Suppressor macrophage (primary cell): ENCODE measurements at regions not wholly inside any gene's neighbourhood (a gene's known extent, or its start where the extent isn't known, plus 50 kb on each side); places are given as distances from the start of the nearest gene placed in this dataset.
"Not testable (repeated sequence)": the region's sequence is repeated elsewhere in the genome, so short reads cannot be mapped to it uniquely, and the experiment has no call there.

Source experiments
- DNase-seq, 4 experiments: peaks; one replicate each; pipeline ENCODE4 v3.0.0-alpha.2; 2020 to 2022

GRCh38 chr14:43674273-43674672 is 832.8 kb downstream of the FSCB start:
- DNase-seq = no peak

DNA sequence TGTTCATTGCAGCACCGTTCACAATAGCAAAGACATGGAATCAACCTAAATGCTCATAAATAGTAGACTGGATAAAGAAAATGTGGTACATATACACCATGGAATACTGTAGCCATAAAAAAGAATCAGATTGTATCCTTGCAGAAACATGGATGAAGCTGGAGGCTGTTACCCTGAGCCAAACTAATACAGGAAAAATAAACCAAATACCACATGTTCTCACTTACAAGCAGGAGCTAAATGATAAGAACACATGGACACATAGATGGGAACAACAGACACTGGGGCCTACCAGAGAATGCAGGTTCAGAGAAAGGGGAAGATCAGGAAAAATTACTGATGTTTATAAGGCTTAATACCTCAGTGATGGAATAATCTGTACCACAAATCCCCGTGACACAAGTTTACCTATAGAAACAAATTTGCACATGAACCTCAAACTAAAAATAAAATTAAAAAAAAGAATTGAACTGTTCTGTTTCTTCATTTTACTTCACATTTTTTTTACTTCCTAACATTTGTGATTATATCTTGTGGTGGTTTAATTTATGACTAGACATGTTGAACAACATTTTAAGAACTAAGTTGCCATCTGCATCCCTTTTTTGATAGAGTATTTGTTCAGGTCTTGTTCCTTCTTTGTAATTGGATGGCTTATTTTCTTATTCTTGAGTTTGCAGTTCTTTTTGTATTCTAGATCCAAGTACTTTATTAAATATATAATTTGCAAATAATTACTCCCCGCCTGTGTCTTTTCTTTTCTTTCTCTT is 835.2 kb downstream of the FSCB start:
- no peak for DNase-seq

- DNase-seq = no peak
Measured at GRCh38 chr14:43669355-43669754, 837.7 kb downstream of the FSCB start.

GRCh38 chr14:43665570-43666267 is 841.4 kb downstream of the FSCB start:
- no peak for DNase-seq

- not testable (repeated sequence) for DNase-seq
Measured at GRCh38 chr14:43655194-43655593, 851.9 kb downstream of the FSCB start.

GRCh38 chr14:43651896-43652295 is 855.2 kb downstream of the FSCB start:
- DNase-seq = no peak

DNA sequence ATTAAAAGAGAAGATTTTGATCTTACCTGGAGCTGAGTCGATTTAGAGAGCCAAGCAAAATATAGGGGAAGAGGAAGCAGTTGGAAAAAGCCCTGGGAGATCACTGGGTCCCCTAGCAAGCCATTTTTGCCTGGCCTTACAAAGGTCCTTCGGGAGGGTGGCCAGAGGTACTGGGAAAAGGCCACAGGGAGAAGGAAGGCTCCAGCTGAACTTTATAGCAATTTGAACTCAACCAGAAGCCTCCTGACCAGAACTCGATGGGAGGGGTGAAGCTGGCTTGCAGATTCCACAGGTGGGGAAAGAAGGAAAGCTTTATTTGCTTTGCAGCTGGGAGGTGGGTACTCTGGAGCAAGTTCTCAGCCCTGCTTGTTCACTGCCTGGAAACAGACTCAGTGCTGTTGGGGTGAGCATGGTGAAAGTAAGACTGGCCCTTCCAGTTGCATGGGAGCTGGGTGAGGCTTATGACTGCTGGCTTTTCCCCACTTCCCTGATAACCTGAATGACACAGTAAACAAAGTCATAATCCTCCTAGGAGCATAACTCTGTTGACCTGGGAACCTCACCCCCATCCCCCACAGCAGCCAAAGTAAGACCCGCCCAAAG is 855.8 kb downstream of the FSCB start:
- no peak for DNase-seq

DNA sequence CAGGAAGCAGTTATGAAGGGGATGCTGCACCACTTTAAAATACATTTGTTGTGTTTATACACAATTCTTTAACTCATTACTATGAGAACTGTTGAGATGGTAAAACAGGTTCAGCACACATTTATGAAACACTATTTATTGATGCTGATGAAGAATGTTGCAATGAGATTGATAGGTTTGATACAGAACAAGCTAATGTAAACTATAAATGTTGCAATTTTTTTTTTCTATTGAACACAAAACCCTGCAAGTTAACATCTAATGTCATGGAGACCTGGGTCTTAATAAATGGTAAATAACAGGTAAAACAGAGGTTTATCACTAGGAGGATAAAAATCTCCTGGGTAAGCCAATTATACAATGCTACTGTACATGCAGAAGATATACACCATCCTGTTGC is 857.6 kb downstream of the FSCB start:
- no peak for DNase-seq

DNA sequence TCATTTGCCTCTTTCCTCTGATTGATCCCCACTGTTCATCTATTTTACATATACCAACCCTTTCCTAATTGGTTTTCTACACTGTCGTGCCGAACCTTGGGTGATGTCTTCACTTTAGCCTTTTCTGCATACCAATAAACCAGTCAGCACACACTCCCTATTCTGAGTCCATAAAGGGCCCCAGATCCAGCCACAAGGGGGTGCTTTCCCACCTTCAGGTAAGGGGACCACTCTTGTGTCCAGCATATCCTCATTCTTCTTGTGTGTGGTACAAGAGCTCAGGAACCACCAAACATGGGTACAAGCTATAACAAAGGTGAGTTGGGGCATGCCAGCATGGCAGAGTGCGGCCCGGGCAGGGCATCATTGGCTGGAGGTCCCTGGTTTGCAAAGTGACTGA is 859.8 kb downstream of the FSCB start:
- no peak for DNase-seq

- no peak for DNase-seq
Measured at GRCh38 chr14:43640718-43641267, 866.3 kb downstream of the FSCB start.

DNA sequence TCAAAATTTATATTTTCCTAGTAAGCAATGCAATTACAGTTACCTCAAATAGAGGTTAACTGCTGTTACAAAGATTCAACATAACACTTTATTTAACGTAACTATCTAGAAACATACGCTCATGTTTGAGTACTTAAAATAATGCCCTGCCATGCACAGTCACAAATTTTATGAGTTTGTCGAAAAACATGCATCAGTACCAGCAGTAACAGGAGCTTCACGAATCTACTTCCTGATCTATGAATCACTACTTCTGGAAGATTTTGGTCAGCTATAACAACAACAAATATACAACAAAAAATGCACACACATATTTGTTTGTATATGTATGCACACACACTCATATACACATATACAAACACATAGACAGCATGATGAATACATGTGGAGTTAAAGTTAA is 881.8 kb downstream of the FSCB start:
- DNase-seq = no peak

DNA sequence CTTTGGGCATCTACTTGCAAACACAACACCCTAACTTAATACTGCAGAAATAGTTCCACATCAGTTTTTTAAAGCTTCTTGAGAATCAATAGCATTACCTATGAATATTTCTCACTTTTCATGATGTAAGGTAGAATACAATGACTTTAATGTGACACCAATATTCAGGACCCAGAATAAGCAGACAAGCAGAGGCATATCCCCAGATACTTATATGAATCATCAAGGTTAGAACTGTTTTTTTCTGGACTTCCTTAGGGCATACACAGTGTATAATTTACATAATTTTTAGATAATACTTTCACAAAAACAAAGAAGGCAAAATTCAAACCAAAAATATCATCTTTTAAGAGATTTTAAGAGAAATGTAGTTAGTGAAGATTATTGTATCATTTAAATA is 885.8 kb downstream of the FSCB start:
- DNase-seq = no peak

DNA sequence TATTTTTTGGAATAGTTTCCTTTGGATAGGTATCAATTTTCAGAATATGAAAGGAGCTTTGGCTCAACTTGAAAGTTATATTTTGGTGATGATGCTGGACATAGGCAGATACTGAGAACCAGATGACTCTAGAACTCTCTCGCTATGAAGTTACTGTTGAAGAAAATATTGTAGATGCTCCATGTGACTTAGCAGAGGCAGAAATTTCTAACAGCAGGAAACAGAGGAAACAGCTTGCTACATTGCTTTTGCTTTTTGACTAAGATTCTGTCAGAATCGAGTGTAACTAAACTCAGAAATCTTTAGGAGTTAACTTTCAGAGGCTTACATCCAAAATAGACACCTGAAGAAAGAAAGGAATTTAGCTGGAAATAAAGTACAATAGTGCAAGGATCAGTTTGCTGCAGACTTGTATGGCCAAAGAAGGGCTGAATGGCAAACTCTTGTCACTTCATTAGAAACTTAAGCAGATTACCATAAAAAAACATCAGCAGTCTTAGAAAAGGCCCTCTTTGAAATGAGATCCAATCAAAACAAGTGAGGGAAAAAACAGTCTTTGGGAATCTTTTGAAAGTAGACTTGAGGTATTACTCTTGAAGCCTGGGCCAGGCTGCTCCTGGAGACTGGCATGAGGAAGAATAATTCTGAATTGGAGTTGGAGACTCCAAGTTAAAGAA is 911.8 kb downstream of the FSCB start:
- no peak for DNase-seq

- DNase-seq = peak; percentile 32 to 63 (median 46)
Measured at GRCh38 chr14:43591776-43592175, 915.3 kb downstream of the FSCB start.

DNA sequence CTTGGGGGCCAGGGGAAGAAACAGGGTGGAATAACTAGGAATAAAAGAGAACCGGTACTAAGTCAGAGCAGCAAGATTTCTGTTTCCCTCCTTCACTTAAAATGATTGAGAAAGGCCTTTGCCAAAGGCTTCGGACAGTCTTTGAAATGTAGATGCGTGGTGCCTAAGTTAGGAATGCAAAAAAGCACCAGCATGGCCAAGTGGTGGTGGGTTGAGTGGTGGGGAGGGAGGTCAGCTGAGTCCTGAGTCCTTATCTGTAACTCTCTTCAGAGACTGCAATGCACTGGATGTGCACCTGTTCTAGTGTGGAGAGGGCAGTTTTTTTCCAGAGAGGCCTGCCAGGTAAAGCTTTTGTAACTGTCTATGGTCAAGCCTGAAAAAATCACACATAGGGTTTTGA is 919.9 kb downstream of the FSCB start:
- DNase-seq = no peak

DNA sequence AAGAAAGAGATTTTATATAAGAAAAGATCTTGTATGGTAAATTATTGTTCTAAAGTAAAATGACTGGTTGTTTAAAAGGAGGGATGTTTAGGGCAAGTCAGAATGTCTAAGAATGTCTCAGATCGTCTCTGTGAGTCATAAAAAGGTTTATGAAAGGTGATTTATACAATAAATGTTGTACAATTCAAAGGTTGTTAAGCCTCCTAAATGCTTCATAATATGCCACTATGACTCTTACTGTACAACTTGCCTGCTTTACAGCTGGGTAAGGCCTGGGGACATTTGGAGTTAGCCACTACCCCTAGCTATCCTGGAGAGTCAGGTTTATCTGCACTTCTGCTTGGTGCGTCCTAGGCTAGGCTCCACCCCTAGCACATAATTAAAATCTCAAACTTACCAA is 927.4 kb downstream of the FSCB start:
- no peak for DNase-seq

DNA sequence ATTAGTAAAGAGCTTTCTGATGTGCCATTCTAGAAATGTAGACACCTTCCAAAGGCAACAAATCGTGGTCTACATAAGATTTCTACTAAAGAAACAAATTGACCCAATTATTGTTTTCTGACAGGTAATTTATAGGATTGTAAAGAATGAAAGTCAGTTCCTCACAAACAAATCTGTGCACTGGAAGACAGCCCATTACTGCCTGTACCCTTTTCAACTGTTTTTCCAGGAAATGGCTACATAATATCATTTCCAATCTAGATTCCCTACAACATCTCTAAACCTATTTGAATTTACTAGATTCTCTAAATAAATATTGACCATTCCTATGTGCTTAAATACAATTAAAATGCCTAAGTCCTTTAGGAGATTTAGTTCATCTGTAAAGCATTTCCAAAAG is 939.1 kb downstream of the FSCB start:
- no peak for DNase-seq

DNA sequence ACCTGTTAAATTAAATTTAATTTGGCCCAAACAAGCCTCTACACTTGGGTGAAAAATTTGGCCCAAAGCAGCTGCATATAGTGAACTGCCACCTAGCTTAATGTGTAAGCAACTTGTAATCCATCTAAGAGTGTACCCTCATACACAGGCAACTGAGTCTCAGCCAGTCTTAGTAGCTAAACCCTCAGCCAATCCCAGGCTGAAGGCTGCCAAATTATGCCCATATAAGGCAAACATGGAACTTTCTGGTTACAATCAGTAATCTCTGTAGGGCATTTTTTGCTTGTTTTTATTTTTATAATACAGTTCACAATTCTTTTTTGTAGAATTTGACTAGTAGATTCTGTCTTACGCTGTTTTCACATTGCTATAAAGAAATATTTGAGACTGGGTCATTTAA is 958.7 kb downstream of the FSCB start:
- DNase-seq = no peak

DNA sequence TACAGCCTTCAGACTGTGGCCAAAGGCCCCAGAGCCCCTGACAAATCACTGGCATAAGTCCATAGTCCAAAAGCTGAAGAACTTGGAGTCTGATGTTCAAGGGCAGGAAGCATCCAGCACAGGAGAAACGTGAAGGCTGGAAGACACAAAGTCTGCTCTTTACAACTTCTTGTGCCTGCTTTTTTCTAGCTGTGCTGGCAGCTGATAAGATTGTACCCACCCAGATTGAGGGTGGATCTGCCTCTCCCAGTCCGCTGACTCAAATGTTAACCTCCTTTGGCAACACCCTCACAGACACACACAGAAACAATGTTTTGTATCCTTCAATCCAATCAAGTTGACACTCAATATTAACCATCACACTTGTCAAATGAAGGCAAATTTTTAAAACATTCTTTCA is 959.5 kb downstream of the FSCB start:
- not testable (repeated sequence) for DNase-seq

DNA sequence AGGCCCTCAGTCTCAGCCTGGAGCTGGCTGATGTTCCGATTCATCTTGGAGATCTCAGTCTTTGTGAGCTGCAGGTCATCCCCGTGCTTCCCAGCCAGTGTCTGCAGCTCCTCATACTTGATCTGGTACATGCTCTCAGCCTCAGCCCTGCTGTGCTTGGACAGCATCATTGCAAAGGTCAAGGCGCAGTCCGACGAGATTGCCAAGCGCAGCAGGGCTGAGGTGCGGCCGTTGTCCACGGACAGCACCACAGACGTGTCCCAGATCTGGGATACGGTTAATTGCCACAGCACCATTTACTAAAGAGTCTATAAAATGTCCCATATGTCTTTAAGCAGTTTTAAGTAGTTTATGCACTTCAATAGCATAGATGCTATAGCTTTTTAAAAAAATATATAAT is 965.7 kb downstream of the FSCB start:
- no peak for DNase-seq

DNA sequence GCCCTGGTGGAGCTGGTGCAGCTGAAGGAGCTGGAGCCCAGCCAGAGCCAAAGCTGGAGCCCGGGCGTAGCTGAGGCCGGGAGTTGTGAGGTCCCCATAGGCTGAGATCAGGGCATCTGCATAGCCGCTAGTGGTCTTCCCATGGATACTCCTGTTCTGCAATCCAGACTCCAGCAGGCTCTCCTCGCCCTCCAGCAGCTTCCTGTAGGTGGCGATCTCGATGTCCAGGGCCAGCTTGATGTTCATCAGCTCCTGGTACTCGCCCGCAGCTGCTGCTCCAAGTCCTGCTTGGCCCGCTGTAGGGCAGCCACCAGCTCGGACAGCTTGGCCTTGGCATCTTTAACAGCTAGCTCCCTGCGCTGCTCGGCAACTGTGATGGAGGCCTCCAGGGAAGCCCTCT is 966.1 kb downstream of the FSCB start:
- DNase-seq = no peak

DNA sequence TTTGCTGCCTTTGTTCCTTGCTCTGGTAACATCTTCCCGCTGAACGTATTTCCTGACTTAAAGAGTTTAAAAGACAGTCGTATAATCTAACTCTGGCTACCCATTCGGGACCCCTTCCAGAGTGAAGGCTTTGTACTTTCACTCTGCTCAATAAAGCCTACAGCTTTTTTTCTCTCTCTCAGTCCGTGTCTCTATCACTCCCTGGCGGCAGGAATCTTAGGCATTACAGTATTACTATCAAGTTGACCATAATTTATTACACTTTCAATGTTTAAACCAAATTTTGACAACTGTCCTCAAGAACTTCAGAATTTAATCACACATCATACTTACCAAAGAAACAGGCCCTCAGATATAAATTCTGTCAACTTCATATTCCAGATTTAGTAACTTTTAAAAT is 967.9 kb downstream of the FSCB start:
- DNase-seq = no peak

GRCh38 chr14:43535231-43535838 is 971.7 kb downstream of the FSCB start:
- DNase-seq = no peak
